ENCODE measurements at regions not wholly inside any gene's neighbourhood (a gene's known extent, or its start where the extent isn't known, plus 50 kb on each side); places are given as distances from the start of the nearest gene placed in this dataset.

DNA sequence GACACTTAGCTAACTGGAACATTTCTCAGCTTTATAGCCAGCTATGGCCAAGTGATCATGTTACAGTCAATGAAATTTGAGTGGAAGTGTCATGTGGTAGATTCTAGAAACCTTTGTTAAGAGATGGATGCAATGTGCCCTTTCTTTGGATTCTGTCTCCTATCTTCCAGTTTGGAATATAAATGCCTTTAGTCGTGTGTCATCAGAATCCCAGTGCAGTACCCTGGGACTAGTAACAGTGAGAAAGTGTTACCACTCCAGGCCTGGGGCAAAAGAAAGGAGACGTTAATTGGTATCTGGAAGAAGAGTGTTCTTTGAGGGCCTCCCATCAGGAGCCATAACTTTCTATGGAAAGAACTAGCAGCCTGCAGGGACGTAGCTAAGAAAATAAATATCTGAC, 149.6 kb downstream of the SNX18 start:
- TF ChIP-seq, protein P1, sequence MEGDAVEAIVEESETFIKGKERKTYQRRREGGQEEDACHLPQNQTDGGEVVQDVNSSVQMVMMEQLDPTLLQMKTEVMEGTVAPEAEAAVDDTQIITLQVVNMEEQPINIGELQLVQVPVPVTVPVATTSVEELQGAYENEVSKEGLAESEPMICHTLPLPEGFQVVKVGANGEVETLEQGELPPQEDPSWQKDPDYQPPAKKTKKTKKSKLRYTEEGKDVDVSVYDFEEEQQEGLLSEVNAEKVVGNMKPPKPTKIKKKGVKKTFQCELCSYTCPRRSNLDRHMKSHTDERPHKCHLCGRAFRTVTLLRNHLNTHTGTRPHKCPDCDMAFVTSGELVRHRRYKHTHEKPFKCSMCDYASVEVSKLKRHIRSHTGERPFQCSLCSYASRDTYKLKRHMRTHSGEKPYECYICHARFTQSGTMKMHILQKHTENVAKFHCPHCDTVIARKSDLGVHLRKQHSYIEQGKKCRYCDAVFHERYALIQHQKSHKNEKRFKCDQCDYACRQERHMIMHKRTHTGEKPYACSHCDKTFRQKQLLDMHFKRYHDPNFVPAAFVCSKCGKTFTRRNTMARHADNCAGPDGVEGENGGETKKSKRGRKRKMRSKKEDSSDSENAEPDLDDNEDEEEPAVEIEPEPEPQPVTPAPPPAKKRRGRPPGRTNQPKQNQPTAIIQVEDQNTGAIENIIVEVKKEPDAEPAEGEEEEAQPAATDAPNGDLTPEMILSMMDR (conservative IDR thresholded peaks at IDR 0.05; ENCODE audit: low read length): no peak
- TF ChIP-seq EZH2phosphoT487 (IDR thresholded peaks at IDR 0.05; ENCODE audit: borderline replicate concordance, low read depth, low read length): no peak
